Right lung (tissue), 2 donors: ENCODE measurements at regions not wholly inside any gene's neighbourhood (a gene's known extent, or its start where the extent isn't known, plus 50 kb on each side); places are given as distances from the start of the nearest gene placed in this dataset.

Experiments
- DNase-seq, 2 donors: peaks; one replicate each; pipeline ENCODE4 v3.0.0-alpha.2; 2013

- no peak for DNase-seq
Measured at GRCh38 chr7:137172105-137172590, 171.4 kb downstream of the PTN start.

GRCh38 chr7:137169282-137169698, 174.2 kb downstream of the PTN start:
- DNase-seq = peak; percentile 42 to 65

- DNase-seq = no peak
Measured at GRCh38 chr7:137167609-137168008, 175.9 kb downstream of the PTN start.

- DNase-seq = no peak
Measured at GRCh38 chr7:137166363-137166762, 177.2 kb downstream of the PTN start.

GRCh38 chr7:137165786-137166185, 177.7 kb downstream of the PTN start:
- DNase-seq = no peak

- DNase-seq = no peak
Measured at GRCh38 chr7:137165241-137165640, 178.3 kb downstream of the PTN start.

- DNase-seq = no peak
Measured at GRCh38 chr7:137164251-137164650, 179.3 kb downstream of the PTN start.

- DNase-seq = no peak
Measured at GRCh38 chr7:137160236-137160635, 183.3 kb downstream of the PTN start.

GRCh38 chr7:137157256-137157655, 186.3 kb downstream of the PTN start:
- no peak for DNase-seq

- no peak for DNase-seq
Measured at GRCh38 chr7:137151690-137152052, 191.9 kb downstream of the PTN start.

- no peak for DNase-seq
Measured at GRCh38 chr7:137151041-137151689, 192.4 kb downstream of the PTN start.

GRCh38 chr7:137147338-137147720, 196.2 kb downstream of the PTN start:
- no peak for DNase-seq

GRCh38 chr7:137146552-137147337, 196.8 kb downstream of the PTN start:
- no peak for DNase-seq

GRCh38 chr7:137146012-137146455, 197.5 kb downstream of the PTN start:
- no peak for DNase-seq

- no peak for DNase-seq
Measured at GRCh38 chr7:137142376-137142775, 201.2 kb downstream of the PTN start.

- DNase-seq = no peak
Measured at GRCh38 chr7:137135654-137136350, 207.7 kb downstream of the PTN start.

GRCh38 chr7:137130751-137131158, 212.8 kb downstream of the PTN start:
- DNase-seq = no peak

- no peak for DNase-seq
Measured at GRCh38 chr7:137129025-137129424, 214.5 kb downstream of the PTN start.

- DNase-seq = no peak
Measured at GRCh38 chr7:137127806-137128205, 215.7 kb downstream of the PTN start.

- no peak for DNase-seq
Measured at GRCh38 chr7:137127058-137127457, 216.5 kb downstream of the PTN start.

GRCh38 chr7:137122145-137122544, 221.4 kb downstream of the PTN start:
- DNase-seq = no peak

- no peak for DNase-seq
Measured at GRCh38 chr7:137120690-137121089, 222.8 kb downstream of the PTN start.

- no peak for DNase-seq
Measured at GRCh38 chr7:137110535-137110934, 233.0 kb downstream of the PTN start.
